ENCODE measurements at regions not wholly inside any gene's neighbourhood (a gene's known extent, or its start where the extent isn't known, plus 50 kb on each side); places are given as distances from the start of the nearest gene placed in this dataset.
A peak's percentile ranks its signal among the peaks of the same experiment; 100 is the strongest.
"Not testable (repeated sequence)": the region's sequence is repeated elsewhere in the genome, so short reads cannot be mapped to it uniquely, and the experiment has no call there.

DNA sequence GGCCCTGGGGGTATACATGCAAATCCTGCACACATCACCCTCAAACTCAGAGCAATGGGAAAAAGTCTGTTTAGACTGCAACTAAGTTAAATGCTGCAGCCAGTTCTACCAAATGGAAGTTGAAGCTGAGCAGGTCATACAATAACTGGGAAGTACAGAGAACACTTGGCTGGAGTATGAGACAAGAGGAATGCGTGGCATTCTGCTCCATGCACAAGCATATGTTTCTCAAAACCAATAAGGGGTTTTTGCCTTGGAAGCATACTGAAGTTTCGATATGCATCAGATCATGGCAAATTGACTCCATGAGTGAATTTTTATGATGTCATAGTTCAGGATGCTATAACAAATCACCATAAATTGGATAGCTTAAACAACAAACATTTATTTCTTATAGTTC lies 193.8 kb downstream of the COL12A1 start:
- DNase-seq (ENCODE audit: low read depth): no peak
- TF ChIP-seq, protein P1, sequence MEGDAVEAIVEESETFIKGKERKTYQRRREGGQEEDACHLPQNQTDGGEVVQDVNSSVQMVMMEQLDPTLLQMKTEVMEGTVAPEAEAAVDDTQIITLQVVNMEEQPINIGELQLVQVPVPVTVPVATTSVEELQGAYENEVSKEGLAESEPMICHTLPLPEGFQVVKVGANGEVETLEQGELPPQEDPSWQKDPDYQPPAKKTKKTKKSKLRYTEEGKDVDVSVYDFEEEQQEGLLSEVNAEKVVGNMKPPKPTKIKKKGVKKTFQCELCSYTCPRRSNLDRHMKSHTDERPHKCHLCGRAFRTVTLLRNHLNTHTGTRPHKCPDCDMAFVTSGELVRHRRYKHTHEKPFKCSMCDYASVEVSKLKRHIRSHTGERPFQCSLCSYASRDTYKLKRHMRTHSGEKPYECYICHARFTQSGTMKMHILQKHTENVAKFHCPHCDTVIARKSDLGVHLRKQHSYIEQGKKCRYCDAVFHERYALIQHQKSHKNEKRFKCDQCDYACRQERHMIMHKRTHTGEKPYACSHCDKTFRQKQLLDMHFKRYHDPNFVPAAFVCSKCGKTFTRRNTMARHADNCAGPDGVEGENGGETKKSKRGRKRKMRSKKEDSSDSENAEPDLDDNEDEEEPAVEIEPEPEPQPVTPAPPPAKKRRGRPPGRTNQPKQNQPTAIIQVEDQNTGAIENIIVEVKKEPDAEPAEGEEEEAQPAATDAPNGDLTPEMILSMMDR (conservative IDR thresholded peaks at IDR 0.05; ENCODE audit: control insufficient read depth, insufficient read depth, low read depth, low read length): no peak
- H3K4me3 ChIP-seq (ENCODE audit: control insufficient read depth, low read depth, low read length): no peak overlapping the region

DNA sequence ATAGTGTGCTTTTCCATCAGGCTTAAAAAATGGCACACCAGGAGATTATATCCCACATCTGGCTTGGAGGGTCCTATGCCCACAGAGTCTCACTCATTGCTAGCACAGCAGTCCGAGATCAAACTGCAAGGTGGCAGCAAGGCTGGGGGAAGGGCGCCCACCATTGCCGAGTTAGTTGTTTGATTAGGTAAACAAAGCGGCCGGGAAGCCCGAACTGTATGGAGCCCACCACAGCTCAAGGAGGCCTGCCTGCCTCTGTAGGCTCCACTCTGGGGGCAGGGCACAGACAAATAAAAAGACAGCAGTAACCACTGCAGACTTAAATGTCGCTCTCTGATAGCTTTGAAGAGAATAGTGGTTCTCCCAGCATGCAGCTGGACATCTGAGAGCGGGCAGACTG lies 201.9 kb downstream of the COL12A1 start:
- DNase-seq (ENCODE audit: low read depth); H3K4me3 ChIP-seq (ENCODE audit: control insufficient read depth, low read depth, low read length): not testable (repeated sequence)

DNA sequence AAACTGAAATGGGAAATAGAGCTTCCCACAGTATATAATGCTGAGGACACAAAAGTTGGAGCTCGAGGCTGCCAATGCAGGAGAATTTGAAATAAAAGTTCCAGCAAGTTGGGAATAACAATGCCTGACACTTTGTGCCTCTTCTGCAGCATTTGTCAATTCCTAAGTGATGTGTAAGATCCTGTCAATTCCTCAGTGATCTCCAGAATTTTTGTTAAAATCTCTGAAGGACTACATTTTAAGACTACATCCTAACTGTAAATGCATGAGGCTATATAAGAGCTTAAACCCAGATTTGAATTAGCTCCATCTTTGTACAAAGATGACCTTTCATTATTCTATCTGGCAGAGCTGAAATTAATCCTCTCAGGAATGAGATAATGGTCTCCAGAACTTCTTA lies 208.2 kb downstream of the COL12A1 start:
- no peak overlapping the region for H3K4me3 ChIP-seq (ENCODE audit: control insufficient read depth, low read depth, low read length)
- TF ChIP-seq, protein P1 (conservative IDR thresholded peaks at IDR 0.05; ENCODE audit: control insufficient read depth, insufficient read depth, low read depth, low read length): no peak
- no peak for DNase-seq (ENCODE audit: low read depth)

DNA sequence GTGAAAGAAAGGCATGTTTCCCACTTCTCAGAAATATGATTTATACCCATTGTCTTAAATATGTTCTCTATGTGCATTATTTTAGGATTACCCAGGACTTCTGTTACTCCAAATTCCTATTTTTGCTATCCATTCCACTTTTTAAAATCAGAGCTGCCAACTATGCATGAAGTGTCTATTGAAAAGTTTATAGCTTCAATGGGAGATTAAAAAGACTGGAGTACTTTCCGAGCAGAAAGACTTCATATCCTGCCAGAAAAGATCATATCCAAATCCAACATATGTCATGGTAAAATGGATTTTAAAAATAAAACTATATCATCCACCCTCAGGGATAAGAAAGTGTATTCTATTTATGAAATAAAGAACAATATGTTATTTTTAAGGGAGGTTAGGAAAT lies 212.7 kb downstream of the COL12A1 start:
- no peak overlapping the region for H3K4me3 ChIP-seq (ENCODE audit: control insufficient read depth, low read depth, low read length)
- TF ChIP-seq, protein P1 (conservative IDR thresholded peaks at IDR 0.05; ENCODE audit: control insufficient read depth, insufficient read depth, low read depth, low read length): no peak

DNA sequence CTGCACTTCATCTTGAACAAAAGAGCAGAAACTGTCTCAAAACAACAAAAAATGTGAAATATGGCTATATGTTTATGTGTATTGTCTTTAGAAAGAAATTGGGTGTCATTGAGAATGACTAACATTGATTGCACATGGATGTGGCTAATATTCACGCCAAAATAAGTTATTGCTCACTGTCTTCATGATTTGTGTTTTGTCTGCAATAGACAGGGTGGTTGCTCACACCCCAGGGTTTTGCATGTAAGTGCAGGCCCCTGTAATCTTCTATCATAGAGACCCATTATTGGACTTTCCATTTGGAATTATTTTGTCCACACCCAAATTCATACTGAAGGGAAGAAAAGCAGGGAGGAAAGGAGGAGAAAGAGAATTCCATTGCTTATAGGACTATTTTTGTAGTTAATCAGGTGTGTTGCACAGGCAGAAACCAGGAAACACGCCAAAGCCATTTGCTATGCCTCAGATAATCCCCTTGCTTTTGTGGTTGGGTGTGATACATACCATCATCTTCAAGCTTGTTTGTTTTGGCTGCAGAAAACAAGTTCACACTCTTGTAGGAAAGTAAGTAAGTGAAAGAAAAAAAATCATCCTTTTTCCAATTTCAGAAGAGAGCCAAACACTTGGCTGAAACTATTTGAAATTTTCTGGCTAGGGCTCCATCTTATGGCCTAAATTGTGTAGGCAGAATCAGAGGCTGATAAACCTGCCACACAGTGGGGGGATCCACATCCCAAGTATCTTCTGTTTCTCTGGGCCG lies 214.1 kb downstream of the COL12A1 start:
- TF ChIP-seq, protein P1 (conservative IDR thresholded peaks at IDR 0.05; ENCODE audit: control insufficient read depth, insufficient read depth, low read depth, low read length): peak; percentile 40
- H3K4me3 ChIP-seq (ENCODE audit: control insufficient read depth, low read depth, low read length): no peak overlapping the region
- DNase-seq (ENCODE audit: low read depth): peak; percentile 35

More for the DNA sequence above, 212.7 kb downstream of the COL12A1 start:
- DNase-seq (ENCODE audit: low read depth): no peak

DNA sequence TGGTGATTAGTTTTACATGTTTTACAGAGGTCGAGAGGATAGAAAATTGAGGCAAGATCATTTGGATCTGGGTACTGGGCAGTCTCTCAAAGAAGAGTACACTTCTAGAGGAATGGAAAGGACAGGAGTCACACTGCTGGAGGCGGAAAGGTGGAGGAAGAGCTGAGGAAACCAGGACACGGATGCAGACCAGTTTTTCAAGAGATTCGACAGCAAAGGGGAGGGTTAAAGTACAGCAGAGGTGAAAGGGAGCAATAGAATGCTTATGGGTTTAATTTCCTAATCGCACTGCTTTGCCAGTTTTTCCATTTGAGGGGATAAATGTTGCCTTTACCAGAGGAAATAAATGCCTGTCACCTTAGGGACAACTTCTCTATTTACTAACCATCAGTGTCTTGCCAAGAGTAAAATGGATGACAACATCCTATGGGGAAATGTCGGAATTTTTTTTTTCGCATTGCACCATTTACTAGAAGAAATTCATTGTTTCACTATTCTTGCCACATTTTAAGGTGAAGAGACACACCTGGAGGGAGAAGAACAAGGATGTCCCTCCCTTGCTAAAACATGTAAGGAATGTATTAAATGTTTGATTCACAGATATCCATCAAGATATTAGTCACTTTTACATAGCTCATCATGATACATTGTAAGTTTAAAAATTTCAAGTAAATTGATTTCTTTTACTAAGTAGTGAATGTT lies 226.6 kb downstream of the COL12A1 start:
- no peak overlapping the region for H3K4me3 ChIP-seq (ENCODE audit: control insufficient read depth, low read depth, low read length)
- TF ChIP-seq, protein P1 (conservative IDR thresholded peaks at IDR 0.05; ENCODE audit: control insufficient read depth, insufficient read depth, low read depth, low read length): no peak
- no peak for DNase-seq (ENCODE audit: low read depth)

DNA sequence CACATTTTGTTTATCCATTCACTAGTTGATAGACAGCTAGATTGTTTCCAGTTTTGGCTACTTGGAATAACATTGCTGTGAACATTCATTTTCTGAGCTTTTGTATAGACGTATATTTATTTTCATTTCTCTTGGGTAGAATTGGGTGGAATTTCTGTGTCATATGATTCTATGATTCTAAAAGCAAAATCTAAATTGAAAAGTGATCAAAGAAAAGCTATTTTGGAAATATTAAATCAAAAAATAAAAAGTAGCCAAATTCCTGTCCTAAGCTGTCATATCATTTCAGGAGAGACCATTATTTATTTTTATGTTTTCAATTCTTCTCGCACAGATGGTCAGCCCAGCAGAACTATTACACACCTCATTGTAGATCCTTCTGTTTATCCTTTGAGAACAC lies 229.2 kb downstream of the COL12A1 start:
- H3K4me3 ChIP-seq (ENCODE audit: control insufficient read depth, low read depth, low read length): no peak overlapping the region
- no peak for DNase-seq (ENCODE audit: low read depth)
- TF ChIP-seq, protein P1 (conservative IDR thresholded peaks at IDR 0.05; ENCODE audit: control insufficient read depth, insufficient read depth, low read depth, low read length): no peak

All from fibroblast of mammary gland (primary cell).